ENCODE measurements at regions not wholly inside any gene's neighbourhood (a gene's known extent, or its start where the extent isn't known, plus 50 kb on each side); places are given as distances from the start of the nearest gene placed in this dataset.
"Not testable (repeated sequence)": the region's sequence is repeated elsewhere in the genome, so short reads cannot be mapped to it uniquely, and the experiment has no call there.

GRCh38 chr11:97621282-97621681 is 1231.5 kb downstream of the JRKL start:
- TF ChIP-seq POLR2AphosphoS5 (IDR thresholded peaks at IDR 0.05) (no peak), EP300 (IDR thresholded peaks at IDR 0.05) (no peak), POLR2A (IDR thresholded peaks at IDR 0.05) (no peak)
- no peak for DNase-seq
- H3K27me3 ChIP-seq: no peaks in the 10 kb centered on the region
- no peaks in the 10 kb centered on the region for H3K36me3 ChIP-seq
- H3K4me1 ChIP-seq: no peaks in the 10 kb centered on the region
- H3K27ac ChIP-seq: no peak overlapping the region
- H3K4me3 ChIP-seq: no peak overlapping the region
- H3K9me3 ChIP-seq: peaks cover 0 to 5% (median 0%) of the 10 kb centered on the region in 4 donors
- intact Hi-C loops (cut with DNase I): no loop called here

- no peaks in the 10 kb centered on the region for H3K9me3 ChIP-seq
- no peaks in the 10 kb centered on the region for H3K36me3 ChIP-seq
- 53 to 70% methylated on average over 2 of the region's 2 CpGs for WGBS, 2 donors
- DNase-seq: no peak
- no peak overlapping the region for H3K27ac ChIP-seq
- no peaks in the 10 kb centered on the region for H3K4me1 ChIP-seq
- intact Hi-C loops (cut with DNase I): no loop called here
- no peak for TF ChIP-seq EP300 (IDR thresholded peaks at IDR 0.05)
- no peak for TF ChIP-seq CTCF (IDR thresholded peaks at IDR 0.05)
- no peak for TF ChIP-seq POLR2A (IDR thresholded peaks at IDR 0.05)
- TF ChIP-seq POLR2AphosphoS5 (IDR thresholded peaks at IDR 0.05): no peak
- H3K4me3 ChIP-seq: no peak overlapping the region
- no peaks in the 10 kb centered on the region for H3K27me3 ChIP-seq
Observed at GRCh38 chr11:97622795-97623194, 1233.0 kb downstream of the JRKL start.

GRCh38 chr11:97636741-97637140 is 1246.9 kb downstream of the JRKL start:
- H3K27me3 ChIP-seq; H3K36me3 ChIP-seq; H3K4me3 ChIP-seq; H3K4me1 ChIP-seq; intact Hi-C loops (cut with DNase I); H3K9me3 ChIP-seq; H3K27ac ChIP-seq; DNase-seq: not testable (repeated sequence)
- 32 to 63% methylated on average over 4 of the region's 4 CpGs for WGBS, 2 donors

- TF ChIP-seq POLR2AphosphoS5 (IDR thresholded peaks at IDR 0.05): no peak
- TF ChIP-seq CTCF (IDR thresholded peaks at IDR 0.05): no peak
- TF ChIP-seq POLR2A (IDR thresholded peaks at IDR 0.05): no peak
- no peak for DNase-seq
- H3K27me3 ChIP-seq: no peaks in the 10 kb centered on the region
- H3K4me3 ChIP-seq: no peak overlapping the region
- no peaks in the 10 kb centered on the region for H3K36me3 ChIP-seq
- H3K9me3 ChIP-seq: peaks cover 0 to 5% (median 0%) of the 10 kb centered on the region in 4 donors
- H3K4me1 ChIP-seq: no peaks in the 10 kb centered on the region
- intact Hi-C loops (cut with DNase I): no loop called here
- no peak overlapping the region for H3K27ac ChIP-seq
Observed at GRCh38 chr11:97637701-97638100, 1247.9 kb downstream of the JRKL start.

GRCh38 chr11:97638641-97639224 is 1248.9 kb downstream of the JRKL start:
- no peak for DNase-seq
- intact Hi-C loops (cut with DNase I): no loop called here
- Histone ChIP-seq H3K27me3 (no peaks in the 10 kb centered on the region), H3K4me3 (no peak overlapping the region), H3K36me3 (no peaks in the 10 kb centered on the region), H3K27ac (no peak overlapping the region), H3K9me3 (peaks cover 0 to 5% (median 0%) of the 10 kb centered on the region in 4 donors), H3K4me1 (no peaks in the 10 kb centered on the region)
- TF ChIP-seq CTCF (IDR thresholded peaks at IDR 0.05): no peak
- 34 to 52% methylated on average over 1 of the region's 1 CpG for WGBS, 2 donors

GRCh38 chr11:97641988-97642387 is 1252.2 kb downstream of the JRKL start:
- intact Hi-C loops (cut with DNase I): no loop called here
- Histone ChIP-seq H3K27me3 (no peaks in the 10 kb centered on the region), H3K36me3 (no peaks in the 10 kb centered on the region), H3K4me3 (no peak overlapping the region), H3K4me1 (no peaks in the 10 kb centered on the region), H3K27ac (no peak overlapping the region), H3K9me3 (no peaks in the 10 kb centered on the region)
- TF ChIP-seq POLR2AphosphoS5 (IDR thresholded peaks at IDR 0.05) (no peak), POLR2A (IDR thresholded peaks at IDR 0.05) (no peak), EP300 (IDR thresholded peaks at IDR 0.05) (no peak), CTCF (IDR thresholded peaks at IDR 0.05) (no peak)
- no peak for DNase-seq

All from sigmoid colon (tissue), 6 donors.